ENCODE measurements at regions not wholly inside any gene's neighbourhood (a gene's known extent, or its start where the extent isn't known, plus 50 kb on each side); places are given as distances from the start of the nearest gene placed in this dataset.

DNA sequence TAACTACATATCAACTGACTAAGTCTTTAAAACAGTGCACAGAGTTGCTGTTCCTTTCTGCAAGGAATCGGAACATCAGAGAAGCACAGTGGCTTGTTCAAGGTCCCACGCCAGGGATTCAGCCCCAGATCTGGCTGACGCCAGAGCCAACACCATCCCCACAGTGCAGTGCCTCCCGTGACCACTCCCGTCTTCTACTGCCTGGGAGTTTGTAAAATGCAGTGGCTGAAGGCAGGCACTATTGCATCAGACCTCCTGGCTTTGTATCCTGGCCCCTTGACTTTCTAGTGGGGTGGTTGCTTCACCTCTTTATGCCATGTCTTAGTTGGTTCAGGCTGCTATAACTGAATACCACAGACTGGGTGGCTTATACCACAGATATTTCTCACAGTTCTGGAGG, 131.0 kb downstream of the NSG2 start:
- in situ Hi-C loops (cut with MboI): no loop called here
- H3K9me3 ChIP-seq (replicated peaks; ENCODE audit: control insufficient read depth, insufficient read depth, low read length): no peaks in the 10 kb centered on the region
- H3K4me1 ChIP-seq (ENCODE audit: control insufficient read depth, insufficient read depth, low read length): no peaks in the 10 kb centered on the region
- no peaks in the 10 kb centered on the region for H4K20me1 ChIP-seq (ENCODE audit: control insufficient read depth, insufficient read depth)
- ATAC-seq (no peak), DNase-seq (ENCODE audit: low read depth, low spot score) (no peak), FAIRE-seq (no peak)
- no peaks in the 10 kb centered on the region for H3K36me3 ChIP-seq (ENCODE audit: control insufficient read depth in 2 of 2, insufficient read depth in 2 of 2, low read length in 1 of 2)
- no peak overlapping the region for H3K4me2 ChIP-seq (ENCODE audit: control insufficient read depth, insufficient read depth)
- SMC1A ChIA-PET (ENCODE audit: uncharacterized antibody, unreplicated experiment): no interaction called here
- H2AFZ ChIP-seq (ENCODE audit: control insufficient read depth, low read depth, low read length): no peak overlapping the region
- no peak overlapping the region for H3K9ac ChIP-seq (ENCODE audit: control insufficient read depth, insufficient read depth, low read length)
- POLR2A ChIA-PET: no interaction called here
- intact Hi-C loops (cut with micrococcal nuclease; ENCODE audit: unreplicated experiment): no loop called here
- BruUV-seq (replicated peaks): no TSS peak
- H3K27ac ChIP-seq (ENCODE audit: control insufficient read depth, insufficient read depth): no peak overlapping the region
- peaks cover 2 to 4% of the 10 kb centered on the region in 2 experiments; a peak in 1 of 4 replicates for H3K27me3 ChIP-seq (replicated peaks in 1 of 2; ENCODE audit: control insufficient read depth in 2 of 2, insufficient read depth in 2 of 2, low read length in 1 of 2)
- H3K79me2 ChIP-seq (ENCODE audit: control insufficient read depth, insufficient read depth, low read length): no peaks in the 10 kb centered on the region
- no peak overlapping the region for H3K4me3 ChIP-seq
- RAD21 ChIA-PET (ENCODE audit: unreplicated experiment): no interaction called here
- CTCF ChIA-PET: no interaction called here
- WGBS (ENCODE audit: insufficient coverage, insufficient replicate concordance, low lambda C conversion rate, missing lambda C conversion rate): 36% methylated on average over 5 of the region's 5 CpGs
- TF ChIP-seq SIX5 (IDR thresholded peaks at IDR 0.05; ENCODE audit: low read depth, low read length, severe bottlenecking) (no peak), GABPA (IDR thresholded peaks at IDR 0.05; ENCODE audit: low read depth) (no peak), NR2F1 (conservative IDR thresholded peaks at IDR 0.05) (no peak), STAT3 (IDR thresholded peaks at IDR 0.05; ENCODE audit: low read depth, low read length) (no peak), RAD21 (IDR thresholded peaks at IDR 0.05; ENCODE audit: insufficient read depth, low read depth, low read length) (no peak), FOXM1 (IDR thresholded peaks at IDR 0.05; ENCODE audit: low read depth, low read length) (no peak), HSF1 (IDR thresholded peaks at IDR 0.05; ENCODE audit: low read depth, low read length) (no peak), ZNF592 (IDR thresholded peaks at IDR 0.05) (no peak), PAX8 (IDR thresholded peaks at IDR 0.05) (no peak), ZBTB33 (IDR thresholded peaks at IDR 0.05) (no peak), IRF4 (IDR thresholded peaks at IDR 0.05; ENCODE audit: low read depth, low read length) (no peak), EZH2 (IDR thresholded peaks at IDR 0.05; ENCODE audit: borderline replicate concordance, control insufficient read depth, low read depth, low read length) (no peak)
- TF ChIP-seq, protein P1, sequence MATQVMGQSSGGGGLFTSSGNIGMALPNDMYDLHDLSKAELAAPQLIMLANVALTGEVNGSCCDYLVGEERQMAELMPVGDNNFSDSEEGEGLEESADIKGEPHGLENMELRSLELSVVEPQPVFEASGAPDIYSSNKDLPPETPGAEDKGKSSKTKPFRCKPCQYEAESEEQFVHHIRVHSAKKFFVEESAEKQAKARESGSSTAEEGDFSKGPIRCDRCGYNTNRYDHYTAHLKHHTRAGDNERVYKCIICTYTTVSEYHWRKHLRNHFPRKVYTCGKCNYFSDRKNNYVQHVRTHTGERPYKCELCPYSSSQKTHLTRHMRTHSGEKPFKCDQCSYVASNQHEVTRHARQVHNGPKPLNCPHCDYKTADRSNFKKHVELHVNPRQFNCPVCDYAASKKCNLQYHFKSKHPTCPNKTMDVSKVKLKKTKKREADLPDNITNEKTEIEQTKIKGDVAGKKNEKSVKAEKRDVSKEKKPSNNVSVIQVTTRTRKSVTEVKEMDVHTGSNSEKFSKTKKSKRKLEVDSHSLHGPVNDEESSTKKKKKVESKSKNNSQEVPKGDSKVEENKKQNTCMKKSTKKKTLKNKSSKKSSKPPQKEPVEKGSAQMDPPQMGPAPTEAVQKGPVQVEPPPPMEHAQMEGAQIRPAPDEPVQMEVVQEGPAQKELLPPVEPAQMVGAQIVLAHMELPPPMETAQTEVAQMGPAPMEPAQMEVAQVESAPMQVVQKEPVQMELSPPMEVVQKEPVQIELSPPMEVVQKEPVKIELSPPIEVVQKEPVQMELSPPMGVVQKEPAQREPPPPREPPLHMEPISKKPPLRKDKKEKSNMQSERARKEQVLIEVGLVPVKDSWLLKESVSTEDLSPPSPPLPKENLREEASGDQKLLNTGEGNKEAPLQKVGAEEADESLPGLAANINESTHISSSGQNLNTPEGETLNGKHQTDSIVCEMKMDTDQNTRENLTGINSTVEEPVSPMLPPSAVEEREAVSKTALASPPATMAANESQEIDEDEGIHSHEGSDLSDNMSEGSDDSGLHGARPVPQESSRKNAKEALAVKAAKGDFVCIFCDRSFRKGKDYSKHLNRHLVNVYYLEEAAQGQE (IDR thresholded peaks at IDR 0.05; ENCODE audit: low read depth, low read length): no peak

Measured in GM12878 (cell line).